ENCODE measurements at regions not wholly inside any gene's neighbourhood (a gene's known extent, or its start where the extent isn't known, plus 50 kb on each side); places are given as distances from the start of the nearest gene placed in this dataset.

GRCh38 chr3:28808068-28808467, 459.4 kb upstream of the AZI2 start (continued):
- TF ChIP-seq MEF2B (IDR thresholded peaks at IDR 0.05; ENCODE audit: partially characterized antibody, poor library complexity, severe bottlenecking) (no peak), YY1 (IDR thresholded peaks at IDR 0.05; ENCODE audit: low read depth, low read length) (no peak), IKZF1 (conservative IDR thresholded peaks at IDR 0.05) (no peak), RAD21 (IDR thresholded peaks at IDR 0.05; ENCODE audit: insufficient read depth, low read depth, low read length) (no peak), ZNF384 (IDR thresholded peaks at IDR 0.05; ENCODE audit: borderline replicate concordance, low read depth, low read length) (no peak), USF2 (IDR thresholded peaks at IDR 0.05; ENCODE audit: borderline replicate concordance, low read depth, low read length) (no peak)

- SMC1A ChIA-PET (ENCODE audit: uncharacterized antibody, unreplicated experiment): no interaction called here
- TF ChIP-seq NR2F1 (conservative IDR thresholded peaks at IDR 0.05): no peak
- no peak for TF ChIP-seq RBBP5 (conservative IDR thresholded peaks at IDR 0.05)
- no peak for TF ChIP-seq FOXK2 (IDR thresholded peaks at IDR 0.05)
- no peak for TF ChIP-seq SREBF1 (IDR thresholded peaks at IDR 0.05; ENCODE audit: low read length)
- TF ChIP-seq E2F4 (IDR thresholded peaks at IDR 0.05; ENCODE audit: low read depth, low read length): no peak
- no peak for TF ChIP-seq E2F8 (IDR thresholded peaks at IDR 0.05; ENCODE audit: low read depth, partially characterized antibody)
- no peak for TF ChIP-seq ZBTB33 (IDR thresholded peaks at IDR 0.05)
- TF ChIP-seq WRNIP1 (IDR thresholded peaks at IDR 0.05; ENCODE audit: borderline replicate concordance, low read depth, low read length): no peak
- no peak for TF ChIP-seq CBFB (IDR thresholded peaks at IDR 0.05; ENCODE audit: low read depth)
- TF ChIP-seq BCLAF1 (IDR thresholded peaks at IDR 0.05): no peak
Observed at GRCh38 chr3:28816017-28816416, 464.9 kb upstream of the RBMS3 start.

More at GRCh38 chr3:28816017-28816416, 464.9 kb upstream of the RBMS3 start:
- no peak for DNase-seq (ENCODE audit: low read depth, low spot score)
- RAD21 ChIA-PET (ENCODE audit: unreplicated experiment): no interaction called here
- no TSS peak for BruUV-seq (replicated peaks)
- H3K4me3 ChIP-seq: no peak overlapping the region
- H3K9me3 ChIP-seq (replicated peaks; ENCODE audit: control insufficient read depth, insufficient read depth, low read length): no peaks in the 10 kb centered on the region
- FAIRE-seq: no peak
- H3K27me3 ChIP-seq (replicated peaks in 1 of 2; ENCODE audit: control insufficient read depth in 2 of 2, insufficient read depth in 2 of 2, low read length in 1 of 2): no peaks in the 10 kb centered on the region
- POLR2A ChIA-PET: no interaction called here
- no peaks in the 10 kb centered on the region for H3K4me1 ChIP-seq (ENCODE audit: control insufficient read depth, insufficient read depth, low read length)
- H3K9ac ChIP-seq (ENCODE audit: control insufficient read depth, insufficient read depth, low read length): no peak overlapping the region
- ATAC-seq: no peak
- no peak overlapping the region for H3K4me2 ChIP-seq (ENCODE audit: control insufficient read depth, insufficient read depth)
- no peak overlapping the region for H3K27ac ChIP-seq (ENCODE audit: control insufficient read depth, insufficient read depth)
- in situ Hi-C loops (cut with MboI): no loop called here
- no peak overlapping the region for H2AFZ ChIP-seq (ENCODE audit: control insufficient read depth, low read depth, low read length)
- CTCF ChIA-PET: no interaction called here
- intact Hi-C loops (cut with micrococcal nuclease; ENCODE audit: unreplicated experiment): no loop called here
- H3K36me3 ChIP-seq (ENCODE audit: control insufficient read depth in 2 of 2, insufficient read depth in 2 of 2, low read length in 1 of 2): no peaks in the 10 kb centered on the region
- H3K79me2 ChIP-seq (ENCODE audit: control insufficient read depth, insufficient read depth, low read length): no peaks in the 10 kb centered on the region
- no peaks in the 10 kb centered on the region for H4K20me1 ChIP-seq (ENCODE audit: control insufficient read depth, insufficient read depth)

Measured in GM12878 (cell line).